GM19452 (cell line): ENCODE measurements at regions not wholly inside any gene's neighbourhood (a gene's known extent, or its start where the extent isn't known, plus 50 kb on each side); places are given as distances from the start of the nearest gene placed in this dataset.
A peak's percentile ranks its signal among the peaks of the same experiment; 100 is the strongest.

Experiments
- ATAC-seq: cut with Tn5 transposase; IDR thresholded peaks from one replicate; pipeline ENCODE4 v1.9.1; 2021; ENCODE audit not compliant: unreplicated experiment

GRCh38 chr12:92582893-92583292 lies 119.9 kb upstream of the PLEKHG7 start:
- ATAC-seq: no peak

- no peak for ATAC-seq
Measured at GRCh38 chr12:92582475-92582874, 120.3 kb upstream of the PLEKHG7 start.

- ATAC-seq: no peak
Measured at GRCh38 chr12:92581604-92582003, 121.2 kb upstream of the PLEKHG7 start.

GRCh38 chr12:92574911-92575570 lies 127.7 kb upstream of the PLEKHG7 start:
- no peak for ATAC-seq

GRCh38 chr12:92574051-92574783 lies 128.6 kb upstream of the PLEKHG7 start:
- ATAC-seq: no peak

GRCh38 chr12:92573104-92573503 lies 129.7 kb upstream of the PLEKHG7 start:
- no peak for ATAC-seq

GRCh38 chr12:92571844-92572543 lies 130.8 kb upstream of the PLEKHG7 start:
- no peak for ATAC-seq

- ATAC-seq: no peak
Measured at GRCh38 chr12:92571169-92571568, 131.6 kb upstream of the PLEKHG7 start.

- ATAC-seq: peak; percentile 91
Measured at GRCh38 chr12:92570056-92570753, 132.6 kb upstream of the PLEKHG7 start.

- no peak for ATAC-seq
Measured at GRCh38 chr12:92568691-92569090, 134.1 kb upstream of the PLEKHG7 start.

- ATAC-seq: no peak
Measured at GRCh38 chr12:92566448-92567019, 136.3 kb upstream of the PLEKHG7 start.

GRCh38 chr12:92563819-92564218 lies 139.0 kb upstream of the PLEKHG7 start:
- no peak for ATAC-seq

GRCh38 chr12:92562063-92562734 lies 140.6 kb upstream of the PLEKHG7 start:
- ATAC-seq: no peak

GRCh38 chr12:92561543-92561899 lies 141.3 kb upstream of the PLEKHG7 start:
- no peak for ATAC-seq

GRCh38 chr12:92560713-92561542 lies 141.9 kb upstream of the PLEKHG7 start:
- ATAC-seq: no peak

GRCh38 chr12:92558806-92559205 lies 144.0 kb upstream of the PLEKHG7 start:
- no peak for ATAC-seq

GRCh38 chr12:92558215-92558773 lies 144.5 kb upstream of the PLEKHG7 start:
- ATAC-seq: no peak

GRCh38 chr12:92557422-92557724 lies 145.4 kb upstream of the PLEKHG7 start:
- no peak for ATAC-seq

- peak; percentile 33 for ATAC-seq
Measured at GRCh38 chr12:92556637-92557421, 146.0 kb upstream of the PLEKHG7 start.
